ENCODE measurements at regions not wholly inside any gene's neighbourhood (a gene's known extent, or its start where the extent isn't known, plus 50 kb on each side); places are given as distances from the start of the nearest gene placed in this dataset.
"Not testable (repeated sequence)": the region's sequence is repeated elsewhere in the genome, so short reads cannot be mapped to it uniquely, and the experiment has no call there.

- not testable (repeated sequence) for TF ChIP-seq CTCF (IDR thresholded peaks at IDR 0.05); ELF4 (CRISPR knock-in tag; IDR thresholded peaks at IDR 0.05; ENCODE audit: low read depth); FOXJ3 (CRISPR knock-in tag; IDR thresholded peaks at IDR 0.05; ENCODE audit: borderline replicate concordance); MLX (CRISPR knock-in tag; IDR thresholded peaks at IDR 0.05)
Observed at GRCh38 chr16:76880523-76880922, 310.5 kb upstream of the MON1B start.

Data from WTC11 (cell line).